ENCODE measurements at regions not wholly inside any gene's neighbourhood (a gene's known extent, or its start where the extent isn't known, plus 50 kb on each side); places are given as distances from the start of the nearest gene placed in this dataset.
"Not testable (repeated sequence)": the region's sequence is repeated elsewhere in the genome, so short reads cannot be mapped to it uniquely, and the experiment has no call there.

DNA sequence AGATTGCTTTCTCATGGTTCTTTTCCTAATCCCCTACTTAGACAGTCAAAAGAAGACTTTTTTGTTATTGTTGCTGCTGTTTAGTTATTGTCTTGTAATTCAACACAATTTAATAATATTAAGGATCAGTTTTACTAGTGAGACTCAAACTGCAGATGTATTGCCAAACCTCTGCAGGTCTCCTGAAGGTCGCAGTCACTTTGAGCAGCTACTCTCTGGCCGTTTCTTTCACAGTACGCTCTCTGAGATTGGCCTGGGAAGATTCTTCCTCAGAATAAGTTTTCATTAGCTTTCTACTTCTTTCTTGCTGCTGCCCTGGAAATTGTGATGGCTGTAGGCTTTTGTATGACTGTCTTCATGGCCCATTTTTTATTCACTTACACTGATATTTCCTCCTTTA lies 930.8 kb downstream of the QKI start:
- H3K36me3 ChIP-seq (ENCODE audit: control insufficient read depth, insufficient read depth, low read length) = no peaks in the 10 kb centered on the region
- TF ChIP-seq, protein P1, sequence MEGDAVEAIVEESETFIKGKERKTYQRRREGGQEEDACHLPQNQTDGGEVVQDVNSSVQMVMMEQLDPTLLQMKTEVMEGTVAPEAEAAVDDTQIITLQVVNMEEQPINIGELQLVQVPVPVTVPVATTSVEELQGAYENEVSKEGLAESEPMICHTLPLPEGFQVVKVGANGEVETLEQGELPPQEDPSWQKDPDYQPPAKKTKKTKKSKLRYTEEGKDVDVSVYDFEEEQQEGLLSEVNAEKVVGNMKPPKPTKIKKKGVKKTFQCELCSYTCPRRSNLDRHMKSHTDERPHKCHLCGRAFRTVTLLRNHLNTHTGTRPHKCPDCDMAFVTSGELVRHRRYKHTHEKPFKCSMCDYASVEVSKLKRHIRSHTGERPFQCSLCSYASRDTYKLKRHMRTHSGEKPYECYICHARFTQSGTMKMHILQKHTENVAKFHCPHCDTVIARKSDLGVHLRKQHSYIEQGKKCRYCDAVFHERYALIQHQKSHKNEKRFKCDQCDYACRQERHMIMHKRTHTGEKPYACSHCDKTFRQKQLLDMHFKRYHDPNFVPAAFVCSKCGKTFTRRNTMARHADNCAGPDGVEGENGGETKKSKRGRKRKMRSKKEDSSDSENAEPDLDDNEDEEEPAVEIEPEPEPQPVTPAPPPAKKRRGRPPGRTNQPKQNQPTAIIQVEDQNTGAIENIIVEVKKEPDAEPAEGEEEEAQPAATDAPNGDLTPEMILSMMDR (IDR thresholded peaks at IDR 0.05; ENCODE audit: insufficient read depth, low read length, poor library complexity, severe bottlenecking) = no peak
- H3K4me3 ChIP-seq (ENCODE audit: low read depth, low read length) = no peak overlapping the region
- H3K27me3 ChIP-seq (ENCODE audit: control insufficient read depth, insufficient read depth, low read length) = no peaks in the 10 kb centered on the region
- no peak for DNase-seq (ENCODE audit: low read depth)

DNA sequence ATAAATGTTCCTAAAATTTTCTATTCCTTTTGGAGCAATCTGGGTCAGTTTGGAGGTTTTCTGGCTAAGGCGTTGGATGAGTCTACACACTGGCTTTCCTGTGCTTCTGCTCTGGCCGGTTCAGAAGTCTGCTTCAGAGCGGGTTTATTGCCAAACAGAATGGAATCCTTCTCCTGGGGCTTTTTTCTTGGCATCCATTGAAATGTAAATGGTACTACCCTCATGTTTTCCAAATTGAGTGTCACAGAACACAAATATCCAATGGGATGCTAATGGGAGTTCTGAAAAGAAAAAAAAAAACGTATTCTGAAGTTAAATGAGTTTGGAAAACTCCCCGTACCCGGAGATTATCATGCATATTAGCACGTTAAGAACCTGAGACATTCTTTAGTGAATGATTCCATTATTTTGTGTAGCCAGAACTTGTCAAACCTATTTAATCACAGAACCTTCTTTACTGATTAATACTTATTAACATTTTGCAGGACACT lies 930.3 kb downstream of the QKI start:
- no peak for DNase-seq (ENCODE audit: low read depth)
- Histone ChIP-seq H3K4me3 (ENCODE audit: low read depth, low read length) (no peak overlapping the region), H3K27me3 (ENCODE audit: control insufficient read depth, insufficient read depth, low read length) (no peaks in the 10 kb centered on the region), H3K36me3 (ENCODE audit: control insufficient read depth, insufficient read depth, low read length) (no peaks in the 10 kb centered on the region)
- TF ChIP-seq, protein P1 (IDR thresholded peaks at IDR 0.05; ENCODE audit: insufficient read depth, low read length, poor library complexity, severe bottlenecking) = no peak

DNA sequence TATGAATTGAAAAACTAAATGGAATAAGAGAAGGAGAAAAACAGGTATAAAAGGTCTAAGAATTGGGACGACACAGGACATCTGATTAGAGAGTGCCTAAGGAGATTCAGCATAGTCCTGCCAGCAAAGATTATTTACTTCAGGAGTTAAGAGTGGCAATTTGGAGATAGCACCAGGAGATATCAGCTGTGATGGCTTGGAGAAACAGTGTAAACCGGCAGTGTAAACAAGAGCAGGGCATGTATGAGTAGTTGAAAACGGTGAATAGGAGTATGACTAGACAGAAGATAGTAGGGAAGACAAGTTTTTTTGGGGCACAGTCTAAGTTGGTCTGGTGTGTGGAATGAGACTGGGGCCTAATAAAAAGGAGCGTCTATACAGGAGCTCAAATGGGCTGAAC lies 924.9 kb downstream of the QKI start:
- H3K27me3 ChIP-seq (ENCODE audit: control insufficient read depth, insufficient read depth, low read length); H3K36me3 ChIP-seq (ENCODE audit: control insufficient read depth, insufficient read depth, low read length); H3K4me3 ChIP-seq (ENCODE audit: low read depth, low read length); DNase-seq (ENCODE audit: low read depth): not testable (repeated sequence)

DNA sequence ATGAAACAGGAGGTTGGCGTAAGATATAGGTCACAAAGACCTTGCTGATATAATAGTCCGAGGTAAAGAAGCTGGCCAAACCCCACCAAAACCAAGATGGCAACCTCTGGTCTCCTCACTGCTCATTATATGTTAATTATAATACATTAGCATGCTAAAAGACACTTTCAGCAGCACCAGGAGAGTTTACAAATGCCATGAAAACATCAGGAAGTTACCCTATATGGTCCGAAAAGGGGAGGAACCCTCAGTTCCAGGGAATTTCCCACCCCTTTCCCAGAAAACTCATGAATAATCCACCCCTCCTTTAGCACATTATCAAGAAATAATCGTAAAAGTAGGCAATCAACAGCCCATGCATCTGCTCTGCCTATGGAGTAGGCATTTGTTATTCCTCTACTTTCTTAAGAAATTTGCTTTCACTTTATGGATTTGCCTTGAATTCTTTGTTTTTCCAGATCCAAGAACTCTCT lies 923.4 kb downstream of the QKI start:
- no peaks in the 10 kb centered on the region for H3K27me3 ChIP-seq (ENCODE audit: control insufficient read depth, insufficient read depth, low read length)
- no peak overlapping the region for H3K4me3 ChIP-seq (ENCODE audit: low read depth, low read length)
- DNase-seq (ENCODE audit: low read depth) = no peak
- TF ChIP-seq, protein P1 (IDR thresholded peaks at IDR 0.05; ENCODE audit: insufficient read depth, low read length, poor library complexity, severe bottlenecking) = no peak
- no peaks in the 10 kb centered on the region for H3K36me3 ChIP-seq (ENCODE audit: control insufficient read depth, insufficient read depth, low read length)

DNA sequence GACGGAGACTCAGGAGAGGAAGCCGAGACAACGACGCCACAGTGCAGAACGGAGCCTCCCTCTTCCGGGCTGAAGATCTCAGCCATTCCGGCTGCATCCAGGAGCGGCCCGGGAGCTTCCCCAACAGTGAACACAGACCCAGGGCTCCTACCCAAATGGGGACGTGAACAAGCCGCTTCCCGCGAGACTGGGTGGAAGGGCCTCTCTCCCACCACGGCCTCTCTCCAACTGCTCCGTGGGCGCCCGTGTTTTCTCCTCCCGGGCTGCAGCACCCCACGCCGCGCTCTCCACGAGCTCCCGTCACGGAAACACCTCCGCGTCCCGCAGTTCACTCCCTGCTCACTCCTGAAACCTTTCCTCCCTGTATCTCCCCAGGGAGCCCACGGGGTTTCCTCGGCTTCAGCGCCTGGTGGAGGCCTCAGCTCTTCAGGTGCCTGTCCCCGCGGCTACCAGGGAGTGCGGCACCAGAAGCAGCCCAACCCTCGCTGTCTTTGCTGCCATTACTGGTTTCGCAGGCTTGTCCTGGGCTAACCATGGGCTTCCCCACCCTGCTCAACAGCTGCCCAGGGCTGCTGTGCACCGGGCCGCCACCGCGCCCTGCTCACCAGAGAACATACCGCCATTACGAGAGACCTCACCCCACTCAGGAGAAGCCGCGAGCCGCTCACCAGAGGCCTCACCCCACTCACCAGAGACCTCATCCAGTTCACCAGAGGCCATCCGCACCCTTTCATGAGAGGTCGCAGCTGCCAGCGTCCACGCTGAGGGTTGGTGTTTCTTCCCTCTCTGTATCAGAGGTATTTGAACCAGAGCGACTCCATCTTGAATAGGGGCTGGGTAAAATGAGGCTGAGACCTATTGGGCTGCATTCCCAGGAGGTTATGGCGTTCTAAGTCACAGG lies 922.8 kb downstream of the QKI start:
- no peak for DNase-seq (ENCODE audit: low read depth)
- no peak overlapping the region for H3K4me3 ChIP-seq (ENCODE audit: low read depth, low read length)
- H3K36me3 ChIP-seq (ENCODE audit: control insufficient read depth, insufficient read depth, low read length) = no peaks in the 10 kb centered on the region
- TF ChIP-seq, protein P1 (IDR thresholded peaks at IDR 0.05; ENCODE audit: insufficient read depth, low read length, poor library complexity, severe bottlenecking) = no peak
- H3K27me3 ChIP-seq (ENCODE audit: control insufficient read depth, insufficient read depth, low read length) = no peaks in the 10 kb centered on the region

DNA sequence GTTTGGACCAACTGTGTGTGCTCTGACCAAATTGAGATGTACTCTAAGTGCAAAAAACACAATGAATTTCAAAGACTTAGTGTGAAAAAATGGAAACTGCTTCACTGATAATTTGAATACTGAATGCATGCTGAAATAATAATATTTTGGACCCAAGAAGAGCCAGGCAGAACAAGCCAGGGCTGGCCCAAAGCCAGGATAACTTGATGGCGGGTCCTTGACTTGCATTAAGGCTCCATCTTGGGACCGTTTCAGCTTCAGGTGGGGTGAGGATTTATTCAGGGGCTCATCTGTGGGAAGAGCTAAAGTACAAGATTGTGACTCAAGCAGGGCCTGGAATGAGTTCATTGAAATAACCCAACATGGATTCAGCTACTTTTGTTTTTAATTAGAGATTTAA lies 921.9 kb downstream of the QKI start:
- DNase-seq (ENCODE audit: low read depth) = no peak
- no peaks in the 10 kb centered on the region for H3K27me3 ChIP-seq (ENCODE audit: control insufficient read depth, insufficient read depth, low read length)
- TF ChIP-seq, protein P1 (IDR thresholded peaks at IDR 0.05; ENCODE audit: insufficient read depth, low read length, poor library complexity, severe bottlenecking) = no peak

More for the DNA sequence above, 921.9 kb downstream of the QKI start:
- no peak overlapping the region for H3K4me3 ChIP-seq (ENCODE audit: low read depth, low read length)
- no peaks in the 10 kb centered on the region for H3K36me3 ChIP-seq (ENCODE audit: control insufficient read depth, insufficient read depth, low read length)
